ENCODE measurements at regions not wholly inside any gene's neighbourhood (a gene's known extent, or its start where the extent isn't known, plus 50 kb on each side); places are given as distances from the start of the nearest gene placed in this dataset.
"Not testable (repeated sequence)": the region's sequence is repeated elsewhere in the genome, so short reads cannot be mapped to it uniquely, and the experiment has no call there.

DNA sequence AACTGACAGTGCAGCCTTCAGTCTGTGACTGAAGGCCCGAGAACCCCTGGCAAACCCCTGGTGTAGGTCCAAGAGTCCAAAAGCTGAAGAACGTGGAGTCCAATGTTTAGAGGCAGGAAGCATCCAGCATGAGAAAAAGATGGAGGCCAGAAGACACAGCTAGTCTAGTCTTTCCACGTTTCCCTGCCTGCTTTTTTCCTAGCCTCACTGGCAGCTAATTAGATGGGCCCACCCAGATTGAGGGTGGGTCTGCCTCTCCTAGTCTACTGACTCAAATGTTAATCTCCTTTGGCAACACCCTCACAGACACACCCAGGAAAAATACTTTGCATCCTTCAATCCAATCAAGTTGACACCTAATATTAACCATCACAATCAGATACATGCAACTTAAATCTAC, 87.8 kb downstream of the TENT5D start:
- H3K4me3 Mint-ChIP-seq (ENCODE audit: low read depth); H3K27me3 Mint-ChIP-seq; H3K36me3 Mint-ChIP-seq (ENCODE audit: insufficient read depth); DNase-seq (ENCODE audit: low spot score, unreplicated experiment); H3K4me1 Mint-ChIP-seq (ENCODE audit: low read depth); H3K27ac Mint-ChIP-seq: not testable (repeated sequence)
- peaks cover 48% of the 10 kb centered on the region for H3K9me3 Mint-ChIP-seq (ENCODE audit: low read depth)

DNA sequence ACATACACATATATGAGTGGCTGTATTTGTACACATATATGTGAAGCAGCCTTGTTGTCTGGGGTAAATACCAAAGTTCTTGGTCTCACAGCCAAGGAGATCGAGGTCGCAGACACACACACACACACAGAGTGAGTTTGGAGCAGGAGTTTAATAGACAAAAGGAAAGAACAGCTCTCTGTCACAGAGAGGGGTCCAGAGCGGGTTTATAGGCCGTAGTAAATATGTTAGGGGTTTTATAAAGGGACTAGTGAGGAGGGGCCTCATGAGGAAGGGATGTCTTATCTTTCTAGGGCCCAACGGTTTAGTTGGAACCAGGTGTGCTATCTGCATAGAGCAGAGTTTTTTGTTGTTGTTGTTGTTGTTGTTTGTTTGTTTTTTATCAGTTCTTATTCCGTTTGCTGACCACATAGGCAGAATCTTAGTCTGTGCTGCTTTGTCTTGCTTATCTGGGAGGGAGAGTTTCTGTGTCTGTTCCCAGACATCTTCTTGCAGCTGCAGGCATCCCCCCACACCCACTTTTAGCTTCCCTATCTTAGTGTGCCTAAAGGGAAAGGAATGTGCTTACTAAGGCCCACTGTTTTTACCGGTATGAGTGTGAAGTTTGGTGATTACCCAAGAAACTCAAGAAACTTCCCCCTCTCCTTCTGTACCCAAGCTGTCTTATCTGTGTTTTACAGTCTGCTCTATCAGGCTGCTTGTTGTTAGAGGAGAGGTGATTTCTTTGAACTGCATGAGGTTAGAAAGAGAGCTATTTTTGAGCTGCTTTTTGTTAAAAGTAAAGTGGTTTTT, 91.9 kb downstream of the TENT5D start:
- Mint-ChIP-seq H3K9me3 (ENCODE audit: low read depth) (peaks cover 39% of the 10 kb centered on the region), H3K27me3 (no peaks in the 10 kb centered on the region), H3K36me3 (ENCODE audit: insufficient read depth) (peaks cover 1% of the 10 kb centered on the region), H3K4me1 (ENCODE audit: low read depth) (no peaks in the 10 kb centered on the region), H3K27ac (no peak overlapping the region), H3K4me3 (ENCODE audit: low read depth) (no peak overlapping the region)
- no peak for DNase-seq (ENCODE audit: low spot score, unreplicated experiment)
- TF ChIP-seq, protein P1, sequence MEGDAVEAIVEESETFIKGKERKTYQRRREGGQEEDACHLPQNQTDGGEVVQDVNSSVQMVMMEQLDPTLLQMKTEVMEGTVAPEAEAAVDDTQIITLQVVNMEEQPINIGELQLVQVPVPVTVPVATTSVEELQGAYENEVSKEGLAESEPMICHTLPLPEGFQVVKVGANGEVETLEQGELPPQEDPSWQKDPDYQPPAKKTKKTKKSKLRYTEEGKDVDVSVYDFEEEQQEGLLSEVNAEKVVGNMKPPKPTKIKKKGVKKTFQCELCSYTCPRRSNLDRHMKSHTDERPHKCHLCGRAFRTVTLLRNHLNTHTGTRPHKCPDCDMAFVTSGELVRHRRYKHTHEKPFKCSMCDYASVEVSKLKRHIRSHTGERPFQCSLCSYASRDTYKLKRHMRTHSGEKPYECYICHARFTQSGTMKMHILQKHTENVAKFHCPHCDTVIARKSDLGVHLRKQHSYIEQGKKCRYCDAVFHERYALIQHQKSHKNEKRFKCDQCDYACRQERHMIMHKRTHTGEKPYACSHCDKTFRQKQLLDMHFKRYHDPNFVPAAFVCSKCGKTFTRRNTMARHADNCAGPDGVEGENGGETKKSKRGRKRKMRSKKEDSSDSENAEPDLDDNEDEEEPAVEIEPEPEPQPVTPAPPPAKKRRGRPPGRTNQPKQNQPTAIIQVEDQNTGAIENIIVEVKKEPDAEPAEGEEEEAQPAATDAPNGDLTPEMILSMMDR (IDR thresholded peaks at IDR 0.05; ENCODE audit: unreplicated experiment) = no peak

DNA sequence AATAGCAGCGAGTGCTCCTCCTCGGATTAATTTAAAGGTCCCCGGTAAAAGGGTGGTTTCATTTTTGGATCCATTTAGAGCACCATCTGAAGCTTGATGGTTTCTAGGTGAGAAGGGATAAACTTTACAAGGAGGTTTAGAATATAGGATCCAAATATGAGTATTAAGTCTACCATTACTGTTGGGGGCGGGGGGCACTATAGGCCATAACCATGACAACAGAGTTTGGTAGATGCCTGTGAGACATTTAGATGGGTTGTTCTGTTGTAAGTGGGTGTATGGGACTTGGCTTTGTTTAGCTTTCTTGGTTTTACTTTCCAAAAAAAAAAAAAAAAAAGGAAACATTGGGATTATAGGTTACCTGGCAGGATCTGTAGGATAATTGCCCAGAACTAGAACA, 92.7 kb downstream of the TENT5D start:
- no peak overlapping the region for H3K4me3 Mint-ChIP-seq (ENCODE audit: low read depth)
- H3K27ac Mint-ChIP-seq = no peak overlapping the region
- no peak for DNase-seq (ENCODE audit: low spot score, unreplicated experiment)
- H3K27me3 Mint-ChIP-seq = no peaks in the 10 kb centered on the region
- H3K36me3 Mint-ChIP-seq (ENCODE audit: insufficient read depth) = no peaks in the 10 kb centered on the region
- peaks cover 42% of the 10 kb centered on the region for H3K9me3 Mint-ChIP-seq (ENCODE audit: low read depth)
- H3K4me1 Mint-ChIP-seq (ENCODE audit: low read depth) = no peaks in the 10 kb centered on the region
- TF ChIP-seq, protein P1 (IDR thresholded peaks at IDR 0.05; ENCODE audit: unreplicated experiment) = no peak

DNA sequence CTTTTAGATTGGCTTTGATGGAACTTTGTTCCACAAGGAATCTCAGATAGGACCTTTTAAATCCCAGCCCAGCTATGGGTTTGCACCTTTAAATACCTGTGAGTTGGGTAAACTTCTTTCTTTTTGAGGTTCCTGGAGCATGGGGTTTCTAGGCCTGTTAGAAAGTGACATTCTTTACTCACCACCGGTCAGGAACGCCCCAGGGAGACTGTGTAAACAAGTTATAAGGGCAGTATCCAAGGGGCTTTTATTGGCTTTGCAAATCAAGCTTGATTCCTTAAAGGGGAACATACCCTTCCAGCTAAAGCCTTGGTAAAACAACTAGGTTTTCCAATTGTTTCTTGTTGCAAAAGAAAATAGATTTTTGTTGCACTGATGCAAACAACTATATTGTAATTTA, 93.4 kb downstream of the TENT5D start:
- H3K27ac Mint-ChIP-seq = no peak overlapping the region

DNA sequence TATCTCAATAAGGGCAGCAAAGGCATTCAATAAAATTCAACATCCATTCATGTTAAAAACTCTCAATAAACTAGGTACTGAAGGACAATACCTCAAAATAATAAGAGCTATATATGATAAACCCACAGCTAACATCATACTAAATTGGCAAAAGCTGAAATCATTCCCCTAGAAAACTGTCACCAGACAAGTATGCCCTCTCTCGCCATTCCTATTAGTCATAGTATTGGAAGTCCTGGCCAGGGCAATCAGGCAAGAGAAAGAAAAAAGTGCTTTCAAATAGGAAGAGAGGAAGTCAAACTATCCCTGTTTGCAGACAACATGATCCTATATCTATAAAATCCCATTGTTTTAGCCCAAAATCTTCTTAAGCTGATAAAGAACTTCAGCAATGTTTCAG, 116.8 kb downstream of the TENT5D start:
- no peak overlapping the region for H3K27ac Mint-ChIP-seq
- no peaks in the 10 kb centered on the region for H3K27me3 Mint-ChIP-seq
- no peak for DNase-seq (ENCODE audit: low spot score, unreplicated experiment)
- H3K36me3 Mint-ChIP-seq (ENCODE audit: insufficient read depth) = peaks cover 1% of the 10 kb centered on the region
- no peaks in the 10 kb centered on the region for H3K4me1 Mint-ChIP-seq (ENCODE audit: low read depth)
- TF ChIP-seq, protein P1 (IDR thresholded peaks at IDR 0.05; ENCODE audit: unreplicated experiment) = no peak
- peaks cover 52% of the 10 kb centered on the region for H3K9me3 Mint-ChIP-seq (ENCODE audit: low read depth)
- no peak overlapping the region for H3K4me3 Mint-ChIP-seq (ENCODE audit: low read depth)

More for the DNA sequence above, 93.4 kb downstream of the TENT5D start:
- TF ChIP-seq, protein P1 (IDR thresholded peaks at IDR 0.05; ENCODE audit: unreplicated experiment) = no peak
- Mint-ChIP-seq H3K9me3 (ENCODE audit: low read depth) (peaks cover 49% of the 10 kb centered on the region), H3K4me3 (ENCODE audit: low read depth) (no peak overlapping the region), H3K27me3 (no peaks in the 10 kb centered on the region), H3K4me1 (ENCODE audit: low read depth) (no peaks in the 10 kb centered on the region), H3K36me3 (ENCODE audit: insufficient read depth) (no peaks in the 10 kb centered on the region)
- DNase-seq (ENCODE audit: low spot score, unreplicated experiment) = no peak

DNA sequence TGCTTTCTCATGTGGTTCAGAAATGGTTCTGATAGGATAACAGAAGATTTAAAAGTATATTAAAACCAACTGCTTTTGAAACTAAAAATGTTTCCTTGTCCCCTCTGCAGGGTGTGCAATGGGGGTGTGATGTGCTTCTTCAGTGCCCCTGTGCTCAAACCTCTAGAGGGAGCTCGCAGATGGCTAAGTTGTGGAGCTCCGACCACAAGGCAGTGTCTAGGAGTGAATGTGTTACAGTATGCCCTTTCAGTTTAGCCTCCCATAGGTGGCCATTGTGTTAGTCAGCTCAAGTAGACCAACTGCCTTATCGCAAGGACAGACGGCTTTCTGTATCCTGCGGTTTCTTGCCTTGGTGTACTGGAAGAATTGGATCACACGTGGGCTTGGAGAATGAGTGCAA, 130.5 kb downstream of the TENT5D start:
- no peak overlapping the region for H3K4me3 Mint-ChIP-seq (ENCODE audit: low read depth)
- TF ChIP-seq, protein P1 (IDR thresholded peaks at IDR 0.05; ENCODE audit: unreplicated experiment) = no peak
- H3K4me1 Mint-ChIP-seq (ENCODE audit: low read depth) = no peaks in the 10 kb centered on the region
- DNase-seq (ENCODE audit: low spot score, unreplicated experiment) = no peak
- no peaks in the 10 kb centered on the region for H3K27me3 Mint-ChIP-seq
- peaks cover 64% of the 10 kb centered on the region for H3K9me3 Mint-ChIP-seq (ENCODE audit: low read depth)
- H3K27ac Mint-ChIP-seq = no peak overlapping the region
- H3K36me3 Mint-ChIP-seq (ENCODE audit: insufficient read depth) = peaks cover 1% of the 10 kb centered on the region
